ENCODE measurements at regions not wholly inside any gene's neighbourhood (a gene's known extent, or its start where the extent isn't known, plus 50 kb on each side); places are given as distances from the start of the nearest gene placed in this dataset.

- Histone ChIP-seq H3K4me1 (no peaks in the 10 kb centered on the region), H3K4me3 (no peak overlapping the region), H3K27me3 (ENCODE audit: insufficient read depth in 3 of 3, low read length in 2 of 3) (no peaks in the 10 kb centered on the region), H3K9me3 (no peaks in the 10 kb centered on the region), H3K27ac (no peak overlapping the region), H3K36me3 (ENCODE audit: insufficient read depth in 1 of 2, low read depth in 1 of 2) (no peaks in the 10 kb centered on the region)
- no peak for DNase-seq
- TF ChIP-seq, protein P1, sequence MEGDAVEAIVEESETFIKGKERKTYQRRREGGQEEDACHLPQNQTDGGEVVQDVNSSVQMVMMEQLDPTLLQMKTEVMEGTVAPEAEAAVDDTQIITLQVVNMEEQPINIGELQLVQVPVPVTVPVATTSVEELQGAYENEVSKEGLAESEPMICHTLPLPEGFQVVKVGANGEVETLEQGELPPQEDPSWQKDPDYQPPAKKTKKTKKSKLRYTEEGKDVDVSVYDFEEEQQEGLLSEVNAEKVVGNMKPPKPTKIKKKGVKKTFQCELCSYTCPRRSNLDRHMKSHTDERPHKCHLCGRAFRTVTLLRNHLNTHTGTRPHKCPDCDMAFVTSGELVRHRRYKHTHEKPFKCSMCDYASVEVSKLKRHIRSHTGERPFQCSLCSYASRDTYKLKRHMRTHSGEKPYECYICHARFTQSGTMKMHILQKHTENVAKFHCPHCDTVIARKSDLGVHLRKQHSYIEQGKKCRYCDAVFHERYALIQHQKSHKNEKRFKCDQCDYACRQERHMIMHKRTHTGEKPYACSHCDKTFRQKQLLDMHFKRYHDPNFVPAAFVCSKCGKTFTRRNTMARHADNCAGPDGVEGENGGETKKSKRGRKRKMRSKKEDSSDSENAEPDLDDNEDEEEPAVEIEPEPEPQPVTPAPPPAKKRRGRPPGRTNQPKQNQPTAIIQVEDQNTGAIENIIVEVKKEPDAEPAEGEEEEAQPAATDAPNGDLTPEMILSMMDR (IDR thresholded peaks at IDR 0.05), result no peak
- ATAC-seq, result no peak
- WGBS, 3 donors, result 90 to 94% (median 91%) methylated on average over 2 of the region's 2 CpGs
- intact Hi-C loops (cut with DNase I), result no loop called here
Observed at GRCh38 chr11:115869131-115869530, 364.9 kb upstream of the CADM1 start.

DNA sequence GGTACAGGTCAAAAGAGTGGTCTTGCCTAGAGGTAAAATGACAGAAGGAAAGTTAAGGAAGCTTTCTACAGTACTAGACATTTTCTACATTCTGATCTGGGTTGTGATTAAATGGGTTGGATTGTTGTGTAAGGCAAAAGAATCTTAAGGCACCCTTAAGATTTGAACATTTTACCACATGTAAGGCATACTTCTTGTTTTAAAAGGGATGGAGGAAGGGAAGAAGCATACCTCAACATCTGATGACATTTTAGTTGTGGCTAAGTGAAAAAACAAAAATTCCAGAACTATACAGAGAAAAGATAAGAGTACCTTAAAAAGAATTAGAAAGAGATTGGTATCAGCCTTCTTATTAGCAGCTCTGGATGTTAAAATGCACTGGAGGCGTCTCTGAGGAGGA lies 356.0 kb upstream of the CADM1 start:
- 89 to 93% (median 92%) methylated on average over 1 of the region's 1 CpG for WGBS, 3 donors
- Histone ChIP-seq H3K4me1 (no peaks in the 10 kb centered on the region), H3K27me3 (ENCODE audit: insufficient read depth in 3 of 3, low read length in 2 of 3) (no peaks in the 10 kb centered on the region), H3K36me3 (ENCODE audit: insufficient read depth in 1 of 2, low read depth in 1 of 2) (no peaks in the 10 kb centered on the region), H3K27ac (no peak overlapping the region), H3K4me3 (no peak overlapping the region), H3K9me3 (peaks cover 19% of the 10 kb centered on the region)
- ATAC-seq (no peak), DNase-seq (no peak)
- TF ChIP-seq, protein P1 (IDR thresholded peaks at IDR 0.05), result no peak
- intact Hi-C loops (cut with DNase I), result no loop called here

DNA sequence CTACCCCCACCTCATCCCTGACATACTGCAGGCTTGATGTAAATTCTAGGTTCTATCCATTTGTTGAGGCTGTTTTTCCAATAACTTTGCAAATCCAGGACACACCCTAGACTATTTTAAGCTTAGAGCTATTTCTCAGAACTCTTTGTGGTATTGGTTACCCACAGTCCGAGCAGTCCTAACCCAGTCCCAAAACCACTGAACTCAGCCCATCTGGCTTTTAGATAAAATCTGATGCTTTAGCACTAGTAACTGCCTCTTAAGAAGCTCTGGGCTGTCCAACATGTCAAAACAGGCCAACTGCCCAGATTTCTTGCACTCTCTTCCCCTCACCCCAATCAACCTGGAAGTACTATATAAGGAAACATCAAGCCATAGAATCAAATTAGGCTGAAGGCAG lies 344.4 kb upstream of the CADM1 start:
- TF ChIP-seq, protein P1 (IDR thresholded peaks at IDR 0.05), result no peak
- H3K4me3 ChIP-seq, result no peak overlapping the region
- 44 to 70% (median 50%) methylated on average over 1 of the region's 1 CpG for WGBS, 3 donors
- no peak overlapping the region for H3K27ac ChIP-seq
- H3K9me3 ChIP-seq, result peaks cover 5% of the 10 kb centered on the region
- intact Hi-C loops (cut with DNase I), result no loop called here
- DNase-seq, result no peak
- H3K27me3 ChIP-seq (ENCODE audit: insufficient read depth in 3 of 3, low read length in 2 of 3), result no peaks in the 10 kb centered on the region
- no peak for ATAC-seq
- H3K36me3 ChIP-seq (ENCODE audit: insufficient read depth in 1 of 2, low read depth in 1 of 2), result no peaks in the 10 kb centered on the region
- H3K4me1 ChIP-seq, result no peaks in the 10 kb centered on the region

DNA sequence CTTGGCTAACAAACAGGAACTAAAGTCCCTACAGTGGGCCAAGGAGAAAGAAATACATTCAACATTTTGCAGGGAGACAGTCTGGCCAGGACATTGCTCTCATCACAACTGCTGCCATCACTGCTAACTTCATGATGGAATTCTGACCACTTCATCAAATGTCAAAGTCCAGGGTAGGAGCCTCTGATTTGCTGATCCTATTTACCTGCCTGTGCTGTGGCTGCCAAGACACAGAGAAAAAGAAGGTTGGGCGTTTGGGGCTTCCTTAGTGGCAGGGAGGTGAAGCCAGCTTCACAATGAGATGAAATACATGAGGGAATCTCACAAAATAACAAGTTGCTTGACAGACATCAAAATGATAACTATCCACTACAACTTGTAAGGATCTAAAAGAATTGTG lies 343.9 kb upstream of the CADM1 start:
- no peak for ATAC-seq
- 27 to 35% (median 33%) methylated on average over 1 of the region's 1 CpG for WGBS, 3 donors
- intact Hi-C loops (cut with DNase I), result no loop called here

GRCh38 chr11:115845872-115846271 lies 341.7 kb upstream of the CADM1 start:
- Histone ChIP-seq H3K36me3 (ENCODE audit: insufficient read depth in 1 of 2, low read depth in 1 of 2) (no peaks in the 10 kb centered on the region), H3K4me3 (no peak overlapping the region), H3K9me3 (peaks cover 5% of the 10 kb centered on the region), H3K4me1 (no peaks in the 10 kb centered on the region), H3K27me3 (ENCODE audit: insufficient read depth in 3 of 3, low read length in 2 of 3) (no peaks in the 10 kb centered on the region), H3K27ac (no peak overlapping the region)
- TF ChIP-seq, protein P1 (IDR thresholded peaks at IDR 0.05), result no peak
- no peak for DNase-seq
- intact Hi-C loops (cut with DNase I), result no loop called here
- ATAC-seq, result no peak
- 72 to 87% (median 86%) methylated on average over 1 of the region's 1 CpG for WGBS, 3 donors

More for the DNA sequence above, 343.9 kb upstream of the CADM1 start:
- Histone ChIP-seq H3K9me3 (peaks cover 5% of the 10 kb centered on the region), H3K27ac (no peak overlapping the region), H3K4me1 (no peaks in the 10 kb centered on the region), H3K4me3 (no peak overlapping the region), H3K36me3 (ENCODE audit: insufficient read depth in 1 of 2, low read depth in 1 of 2) (no peaks in the 10 kb centered on the region), H3K27me3 (ENCODE audit: insufficient read depth in 3 of 3, low read length in 2 of 3) (no peaks in the 10 kb centered on the region)
- TF ChIP-seq, protein P1 (IDR thresholded peaks at IDR 0.05), result no peak
- DNase-seq, result no peak
